ENCODE measurements at regions not wholly inside any gene's neighbourhood (a gene's known extent, or its start where the extent isn't known, plus 50 kb on each side); places are given as distances from the start of the nearest gene placed in this dataset.

DNA sequence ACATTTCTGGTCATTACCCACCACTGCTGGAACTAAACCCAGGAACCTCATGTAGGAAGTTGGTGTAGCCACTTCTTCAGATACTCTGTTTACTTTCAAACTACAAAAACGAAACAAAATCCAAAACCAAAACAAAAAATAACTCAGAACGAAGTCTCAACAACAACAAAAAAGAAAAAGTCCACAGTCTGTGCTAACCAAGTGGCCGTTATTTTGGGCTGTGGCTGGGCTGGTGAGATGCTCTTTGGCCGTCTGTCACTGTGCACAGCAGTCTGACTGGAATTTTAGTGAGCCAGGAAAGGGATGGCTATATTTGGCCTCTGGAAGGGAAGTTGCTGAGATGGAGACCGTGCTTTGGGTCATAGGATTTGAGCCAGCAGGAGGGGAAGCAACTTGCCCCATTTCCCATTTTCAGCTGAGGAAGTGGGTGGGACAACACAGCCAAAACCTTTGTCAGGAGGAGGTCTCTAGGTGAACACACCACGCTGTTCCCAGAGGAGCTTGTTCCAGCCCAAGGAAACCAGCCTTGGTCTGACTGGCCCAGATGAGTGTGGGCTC is 334.1 kb downstream of the ZSWIM6 start:
- Histone ChIP-seq H3K4me1 (ENCODE audit: low read length) (no peaks in the 10 kb centered on the region), H3K9ac (ENCODE audit: low read length) (no peak overlapping the region), H3K4me3 (ENCODE audit: low read length) (no peak overlapping the region), H2AFZ (ENCODE audit: low read depth, low read length) (no peak overlapping the region), H4K20me1 (ENCODE audit: insufficient read depth, low read length) (no peaks in the 10 kb centered on the region), H3K27me3 (ENCODE audit: low read depth, low read length) (no peaks in the 10 kb centered on the region), H3K9me3 (ENCODE audit: insufficient read depth, low read length) (no peaks in the 10 kb centered on the region), H3K4me2 (ENCODE audit: low read length) (no peak overlapping the region), H3K36me3 (replicated peaks; ENCODE audit: low read depth, low read length) (no peaks in the 10 kb centered on the region), H3K27ac (ENCODE audit: low read length) (no peak overlapping the region), H3K79me2 (ENCODE audit: low read length) (no peaks in the 10 kb centered on the region)
- TF ChIP-seq, protein P1, sequence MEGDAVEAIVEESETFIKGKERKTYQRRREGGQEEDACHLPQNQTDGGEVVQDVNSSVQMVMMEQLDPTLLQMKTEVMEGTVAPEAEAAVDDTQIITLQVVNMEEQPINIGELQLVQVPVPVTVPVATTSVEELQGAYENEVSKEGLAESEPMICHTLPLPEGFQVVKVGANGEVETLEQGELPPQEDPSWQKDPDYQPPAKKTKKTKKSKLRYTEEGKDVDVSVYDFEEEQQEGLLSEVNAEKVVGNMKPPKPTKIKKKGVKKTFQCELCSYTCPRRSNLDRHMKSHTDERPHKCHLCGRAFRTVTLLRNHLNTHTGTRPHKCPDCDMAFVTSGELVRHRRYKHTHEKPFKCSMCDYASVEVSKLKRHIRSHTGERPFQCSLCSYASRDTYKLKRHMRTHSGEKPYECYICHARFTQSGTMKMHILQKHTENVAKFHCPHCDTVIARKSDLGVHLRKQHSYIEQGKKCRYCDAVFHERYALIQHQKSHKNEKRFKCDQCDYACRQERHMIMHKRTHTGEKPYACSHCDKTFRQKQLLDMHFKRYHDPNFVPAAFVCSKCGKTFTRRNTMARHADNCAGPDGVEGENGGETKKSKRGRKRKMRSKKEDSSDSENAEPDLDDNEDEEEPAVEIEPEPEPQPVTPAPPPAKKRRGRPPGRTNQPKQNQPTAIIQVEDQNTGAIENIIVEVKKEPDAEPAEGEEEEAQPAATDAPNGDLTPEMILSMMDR (IDR thresholded peaks at IDR 0.05; ENCODE audit: low read depth, low read length) = no peak
- no peak for TF ChIP-seq EZH2phosphoT487 (IDR thresholded peaks at IDR 0.05; ENCODE audit: low read depth)

DNA sequence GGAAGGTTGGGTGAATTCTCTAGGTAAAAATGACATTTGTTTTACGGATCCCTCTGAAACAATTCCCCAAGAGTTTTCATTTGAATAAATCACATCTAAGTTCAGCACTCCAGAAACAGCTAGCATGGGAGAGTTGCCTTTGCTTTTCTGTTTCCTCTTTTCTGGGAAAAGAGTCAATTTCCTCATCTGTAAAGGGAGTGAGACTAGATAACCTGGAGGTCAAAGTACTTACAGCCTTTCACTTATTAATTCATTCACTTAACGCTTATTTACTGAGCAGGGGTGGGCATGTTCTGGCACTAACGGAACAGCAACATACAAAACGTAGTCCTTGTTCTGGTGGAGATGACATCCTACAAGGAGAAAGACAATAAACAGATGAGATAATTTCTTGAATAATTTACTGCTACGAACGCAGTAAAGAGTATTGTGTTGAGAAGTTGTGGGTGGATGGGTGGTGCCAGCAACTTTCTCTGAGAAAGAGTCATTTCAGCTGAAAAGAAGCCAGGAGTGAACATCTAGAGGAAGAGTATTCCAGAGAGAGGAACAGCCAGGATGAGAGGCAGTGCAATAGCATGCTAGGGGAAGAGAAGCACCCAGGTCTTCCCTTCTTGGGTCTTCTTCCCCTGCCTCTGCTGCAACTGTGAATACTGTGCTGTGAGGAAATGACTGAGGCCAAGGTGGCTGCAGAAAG is 335.6 kb downstream of the ZSWIM6 start:
- H2AFZ ChIP-seq (ENCODE audit: low read depth, low read length) = no peak overlapping the region

DNA sequence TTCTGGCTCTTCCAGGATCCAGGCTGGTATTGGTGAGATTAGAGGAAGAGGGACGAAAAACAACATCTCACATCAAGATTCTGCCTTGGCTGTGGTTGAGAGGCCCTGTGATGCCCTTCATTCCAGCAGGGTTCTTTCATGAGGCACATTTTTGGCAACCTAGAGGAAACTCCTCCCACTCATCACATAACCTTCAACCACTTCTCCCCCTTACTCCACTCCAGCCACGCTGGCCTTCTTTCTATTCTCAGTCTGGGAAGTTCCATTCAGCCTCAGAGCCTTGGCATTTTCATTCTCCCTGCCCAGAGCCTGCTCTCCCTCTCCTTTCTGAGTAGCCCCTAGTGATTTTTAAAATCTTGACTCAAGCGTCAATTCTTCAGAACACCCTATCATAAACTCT is 337.5 kb downstream of the ZSWIM6 start:
- peaks cover 7% of the 10 kb centered on the region for H3K4me1 ChIP-seq (ENCODE audit: low read length)
- no peaks in the 10 kb centered on the region for H3K36me3 ChIP-seq (replicated peaks; ENCODE audit: low read depth, low read length)
- no peak overlapping the region for H3K4me2 ChIP-seq (ENCODE audit: low read length)
- no peak overlapping the region for H3K4me3 ChIP-seq (ENCODE audit: low read length)
- no peaks in the 10 kb centered on the region for H3K79me2 ChIP-seq (ENCODE audit: low read length)
- H4K20me1 ChIP-seq (ENCODE audit: insufficient read depth, low read length) = no peaks in the 10 kb centered on the region
- no peaks in the 10 kb centered on the region for H3K9me3 ChIP-seq (ENCODE audit: insufficient read depth, low read length)
- TF ChIP-seq EZH2phosphoT487 (IDR thresholded peaks at IDR 0.05; ENCODE audit: low read depth) = no peak
- TF ChIP-seq, protein P1 (IDR thresholded peaks at IDR 0.05; ENCODE audit: low read depth, low read length) = no peak
- no peak overlapping the region for H3K27ac ChIP-seq (ENCODE audit: low read length)
- no peak overlapping the region for H3K9ac ChIP-seq (ENCODE audit: low read length)
- no peak overlapping the region for H2AFZ ChIP-seq (ENCODE audit: low read depth, low read length)
- no peaks in the 10 kb centered on the region for H3K27me3 ChIP-seq (ENCODE audit: low read depth, low read length)

More for the DNA sequence above, 335.6 kb downstream of the ZSWIM6 start:
- no peak overlapping the region for H3K4me3 ChIP-seq (ENCODE audit: low read length)
- H3K79me2 ChIP-seq (ENCODE audit: low read length) = no peaks in the 10 kb centered on the region
- TF ChIP-seq, protein P1 (IDR thresholded peaks at IDR 0.05; ENCODE audit: low read depth, low read length) = no peak
- TF ChIP-seq EZH2phosphoT487 (IDR thresholded peaks at IDR 0.05; ENCODE audit: low read depth) = no peak
- H3K4me1 ChIP-seq (ENCODE audit: low read length) = peaks cover under 1% of the 10 kb centered on the region; the same call in 1 of the 2 replicates
- no peak overlapping the region for H3K9ac ChIP-seq (ENCODE audit: low read length)
- no peaks in the 10 kb centered on the region for H3K9me3 ChIP-seq (ENCODE audit: insufficient read depth, low read length)
- H3K27me3 ChIP-seq (ENCODE audit: low read depth, low read length) = no peaks in the 10 kb centered on the region
- H4K20me1 ChIP-seq (ENCODE audit: insufficient read depth, low read length) = no peaks in the 10 kb centered on the region
- no peak overlapping the region for H3K4me2 ChIP-seq (ENCODE audit: low read length)
- no peak overlapping the region for H3K27ac ChIP-seq (ENCODE audit: low read length)
- H3K36me3 ChIP-seq (replicated peaks; ENCODE audit: low read depth, low read length) = no peaks in the 10 kb centered on the region

DNA sequence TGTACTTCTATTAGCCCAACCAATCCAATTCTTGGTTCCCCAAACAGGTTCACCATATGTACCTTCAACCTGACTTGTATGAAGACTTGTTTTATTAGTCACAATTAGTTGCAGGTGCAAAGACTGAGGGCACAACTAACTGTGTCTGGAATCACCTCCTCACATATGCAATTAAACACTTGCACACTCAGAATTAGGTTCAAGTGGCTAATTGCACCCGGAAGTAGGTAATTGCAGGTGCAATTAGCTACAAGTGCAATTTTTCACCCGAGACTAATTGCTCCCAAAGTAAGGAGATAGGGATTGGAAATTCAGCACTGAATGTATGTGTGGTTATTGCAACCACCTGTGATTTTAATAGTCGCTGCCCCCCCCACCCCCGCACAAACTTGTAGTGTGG is 338.9 kb downstream of the ZSWIM6 start:
- Histone ChIP-seq H3K79me2 (ENCODE audit: low read length) (no peaks in the 10 kb centered on the region), H4K20me1 (ENCODE audit: insufficient read depth, low read length) (no peaks in the 10 kb centered on the region), H3K9me3 (ENCODE audit: insufficient read depth, low read length) (no peaks in the 10 kb centered on the region), H3K4me2 (ENCODE audit: low read length) (no peak overlapping the region), H3K4me1 (ENCODE audit: low read length) (peaks cover 7% of the 10 kb centered on the region), H3K27ac (ENCODE audit: low read length) (no peak overlapping the region), H3K4me3 (ENCODE audit: low read length) (no peak overlapping the region), H3K36me3 (replicated peaks; ENCODE audit: low read depth, low read length) (no peaks in the 10 kb centered on the region), H3K9ac (ENCODE audit: low read length) (no peak overlapping the region), H3K27me3 (ENCODE audit: low read depth, low read length) (no peaks in the 10 kb centered on the region), H2AFZ (ENCODE audit: low read depth, low read length) (no peak overlapping the region)
- TF ChIP-seq, protein P1 (IDR thresholded peaks at IDR 0.05; ENCODE audit: low read depth, low read length) = no peak
- no peak for TF ChIP-seq EZH2phosphoT487 (IDR thresholded peaks at IDR 0.05; ENCODE audit: low read depth)

Data from OCI-LY3 (cell line).